Left kidney (tissue), 1 donor: ENCODE measurements at regions not wholly inside any gene's neighbourhood (a gene's known extent, or its start where the extent isn't known, plus 50 kb on each side); places are given as distances from the start of the nearest gene placed in this dataset.

Source experiments
- DNase-seq: peaks from one replicate; pipeline ENCODE4 v3.0.0-alpha.2; 2013

- DNase-seq = no peak
Observed at GRCh38 chr10:112871021-112871420, 79.0 kb upstream of the TCF7L2 start.

- no peak for DNase-seq
Observed at GRCh38 chr10:112872728-112873127, 77.3 kb upstream of the TCF7L2 start.

- no peak for DNase-seq
Observed at GRCh38 chr10:112873541-112873940, 76.5 kb upstream of the TCF7L2 start.

- no peak for DNase-seq
Observed at GRCh38 chr10:112874982-112875381, 75.1 kb upstream of the TCF7L2 start.

- DNase-seq = no peak
Observed at GRCh38 chr10:112875476-112876267, 74.4 kb upstream of the TCF7L2 start.

GRCh38 chr10:112880633-112881530, 69.2 kb upstream of the TCF7L2 start:
- DNase-seq = no peak

- DNase-seq = no peak
Observed at GRCh38 chr10:112883360-112884178, 66.5 kb upstream of the TCF7L2 start.

GRCh38 chr10:112884179-112884504, 65.9 kb upstream of the TCF7L2 start:
- DNase-seq = no peak

GRCh38 chr10:112886463-112886862, 63.6 kb upstream of the TCF7L2 start:
- DNase-seq = no peak

- DNase-seq = no peak
Observed at GRCh38 chr10:112887968-112888367, 62.1 kb upstream of the TCF7L2 start.

GRCh38 chr10:112895292-112895691, 54.8 kb upstream of the TCF7L2 start:
- no peak for DNase-seq

GRCh38 chr10:112896273-112896672, 53.8 kb upstream of the TCF7L2 start:
- DNase-seq = no peak

GRCh38 chr10:112896722-112897121, 53.3 kb upstream of the TCF7L2 start:
- DNase-seq = no peak

GRCh38 chr10:112898540-112899390, 51.3 kb upstream of the TCF7L2 start:
- peak; percentile 59 for DNase-seq

- no peak for DNase-seq
Observed at GRCh38 chr10:112899391-112900065, 50.5 kb upstream of the TCF7L2 start.
